ENCODE measurements at regions not wholly inside any gene's neighbourhood (a gene's known extent, or its start where the extent isn't known, plus 50 kb on each side); places are given as distances from the start of the nearest gene placed in this dataset.
"Not testable (repeated sequence)": the region's sequence is repeated elsewhere in the genome, so short reads cannot be mapped to it uniquely, and the experiment has no call there.

- DNase-seq, result no peak
These were observed 564.1 kb downstream of the GBE1 start for GRCh38 chr3:81197386-81197785.

- DNase-seq, result no peak
These were observed 566.0 kb downstream of the GBE1 start for GRCh38 chr3:81195478-81195877.

GRCh38 chr3:81186412-81186811, 575.0 kb downstream of the GBE1 start:
- DNase-seq, result no peak

- DNase-seq, result not testable (repeated sequence)
These were observed 579.2 kb downstream of the GBE1 start for GRCh38 chr3:81182086-81182875.

- DNase-seq, result no peak
These were observed 587.9 kb downstream of the GBE1 start for GRCh38 chr3:81173514-81173913.

GRCh38 chr3:81170298-81170697, 591.1 kb downstream of the GBE1 start:
- DNase-seq, result no peak

- no peak for DNase-seq
These were observed 596.6 kb downstream of the GBE1 start for GRCh38 chr3:81164806-81165205.

GRCh38 chr3:81161851-81162250, 599.6 kb downstream of the GBE1 start:
- DNase-seq, result no peak

GRCh38 chr3:81161100-81161499, 600.3 kb downstream of the GBE1 start:
- DNase-seq, result no peak

GRCh38 chr3:81154611-81155143, 606.8 kb downstream of the GBE1 start:
- no peak for DNase-seq

- no peak for DNase-seq
These were observed 609.3 kb downstream of the GBE1 start for GRCh38 chr3:81152156-81152555.

GRCh38 chr3:81132995-81133394, 628.5 kb downstream of the GBE1 start:
- DNase-seq, result no peak

- DNase-seq, result no peak
These were observed 655.5 kb downstream of the GBE1 start for GRCh38 chr3:81105789-81106488.

- DNase-seq, result no peak
These were observed 656.2 kb downstream of the GBE1 start for GRCh38 chr3:81105206-81105605.

- DNase-seq, result no peak
These were observed 663.6 kb downstream of the GBE1 start for GRCh38 chr3:81097889-81098288.

- no peak for DNase-seq
These were observed 665.5 kb downstream of the GBE1 start for GRCh38 chr3:81095956-81096355.

GRCh38 chr3:81094986-81095385, 666.5 kb downstream of the GBE1 start:
- DNase-seq, result no peak

- no peak for DNase-seq
These were observed 673.8 kb downstream of the GBE1 start for GRCh38 chr3:81087607-81088006.

GRCh38 chr3:81086348-81086747, 675.1 kb downstream of the GBE1 start:
- DNase-seq, result no peak

GRCh38 chr3:81080608-81081007, 680.8 kb downstream of the GBE1 start:
- no peak for DNase-seq

- DNase-seq, result no peak
These were observed 688.9 kb downstream of the GBE1 start for GRCh38 chr3:81072591-81072990.

- DNase-seq, result no peak
These were observed 692.9 kb downstream of the GBE1 start for GRCh38 chr3:81068546-81068945.

GRCh38 chr3:81063896-81064295, 697.5 kb downstream of the GBE1 start:
- DNase-seq, result no peak
